LNCaP clone FGC (cell line): ENCODE measurements at regions not wholly inside any gene's neighbourhood (a gene's known extent, or its start where the extent isn't known, plus 50 kb on each side); places are given as distances from the start of the nearest gene placed in this dataset.

Source experiments
- DNase-seq: peaks from one replicate; pipeline ENCODE4 v3.0.0-alpha.2; 2011; ENCODE audit warnings: low read depth
- H3K4me3 ChIP-seq: 2 replicates; pipeline ENCODE4 v1.5.1; 2011; ENCODE audit warnings: mild to moderate bottlenecking, low read depth, low read length, control low read depth
- TF ChIP-seq, protein P1 (sequence below): IDR thresholded peaks from 2 replicates; pipeline ENCODE4 v1.5.1; 2012; ENCODE audit warnings: mild to moderate bottlenecking; ENCODE audit not compliant: control insufficient read depth, insufficient read depth; ENCODE audit errors: extremely low read depth

DNA sequence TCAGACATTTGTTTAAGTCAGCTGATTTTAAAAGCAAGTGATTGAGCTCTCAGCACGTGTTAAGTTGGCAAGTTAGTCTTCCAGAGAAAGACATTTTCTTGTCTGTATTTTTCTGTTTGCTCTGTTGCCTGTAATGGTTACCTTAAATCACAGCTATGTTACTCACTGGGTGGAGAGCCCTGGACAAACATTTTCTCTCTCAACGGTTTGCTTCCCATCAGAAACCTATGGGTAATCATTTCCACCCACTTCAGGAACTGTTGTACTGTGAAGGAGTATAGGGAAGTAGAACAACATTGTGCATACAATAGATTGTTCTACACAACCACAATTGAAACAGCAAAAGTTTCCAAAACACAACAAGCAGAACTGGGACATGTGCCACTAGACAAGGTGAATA, 113.9 kb upstream of the DPT start:
- TF ChIP-seq, protein P1, sequence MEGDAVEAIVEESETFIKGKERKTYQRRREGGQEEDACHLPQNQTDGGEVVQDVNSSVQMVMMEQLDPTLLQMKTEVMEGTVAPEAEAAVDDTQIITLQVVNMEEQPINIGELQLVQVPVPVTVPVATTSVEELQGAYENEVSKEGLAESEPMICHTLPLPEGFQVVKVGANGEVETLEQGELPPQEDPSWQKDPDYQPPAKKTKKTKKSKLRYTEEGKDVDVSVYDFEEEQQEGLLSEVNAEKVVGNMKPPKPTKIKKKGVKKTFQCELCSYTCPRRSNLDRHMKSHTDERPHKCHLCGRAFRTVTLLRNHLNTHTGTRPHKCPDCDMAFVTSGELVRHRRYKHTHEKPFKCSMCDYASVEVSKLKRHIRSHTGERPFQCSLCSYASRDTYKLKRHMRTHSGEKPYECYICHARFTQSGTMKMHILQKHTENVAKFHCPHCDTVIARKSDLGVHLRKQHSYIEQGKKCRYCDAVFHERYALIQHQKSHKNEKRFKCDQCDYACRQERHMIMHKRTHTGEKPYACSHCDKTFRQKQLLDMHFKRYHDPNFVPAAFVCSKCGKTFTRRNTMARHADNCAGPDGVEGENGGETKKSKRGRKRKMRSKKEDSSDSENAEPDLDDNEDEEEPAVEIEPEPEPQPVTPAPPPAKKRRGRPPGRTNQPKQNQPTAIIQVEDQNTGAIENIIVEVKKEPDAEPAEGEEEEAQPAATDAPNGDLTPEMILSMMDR, result no peak
- no peak overlapping the region for H3K4me3 ChIP-seq
- DNase-seq, result no peak

DNA sequence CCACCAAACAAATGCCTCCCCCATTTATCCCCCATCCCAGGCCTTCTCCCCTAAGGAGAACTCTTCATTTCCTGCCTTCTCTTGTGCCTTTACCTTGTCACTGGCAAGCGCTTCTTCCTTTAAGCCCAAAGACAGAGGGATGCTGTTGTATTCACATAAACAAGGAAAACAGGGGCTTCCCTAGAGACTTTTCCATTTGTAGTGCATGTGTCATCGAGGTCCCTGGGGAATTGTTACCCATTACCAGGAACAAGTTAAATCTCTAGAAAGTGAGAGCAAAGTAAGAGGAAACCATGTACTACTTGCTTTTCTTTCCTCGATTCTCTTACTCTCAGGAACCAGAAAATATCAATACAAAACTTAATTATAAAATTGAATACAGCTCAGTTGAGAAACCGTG, 114.4 kb upstream of the DPT start:
- DNase-seq, result no peak
- H3K4me3 ChIP-seq, result no peak overlapping the region
- TF ChIP-seq, protein P1, result no peak

DNA sequence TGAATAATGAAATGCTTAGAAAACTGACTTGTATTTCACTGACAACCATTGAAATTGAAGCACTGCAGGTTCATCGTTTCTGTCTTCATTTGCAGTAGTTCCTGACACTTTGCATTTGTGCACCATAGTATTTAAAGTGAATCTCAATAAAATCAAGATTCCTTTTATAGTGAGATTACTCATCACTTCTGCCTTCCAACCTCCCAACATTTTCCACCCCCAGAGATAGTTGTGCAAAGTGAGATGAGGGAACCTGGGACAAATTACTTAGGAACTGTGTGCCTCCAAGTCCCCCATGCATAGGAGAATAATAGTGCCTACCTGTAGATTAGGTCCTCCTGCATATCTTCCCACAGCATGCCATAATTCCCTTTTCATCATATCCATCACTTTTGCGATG, 114.9 kb upstream of the DPT start:
- no peak overlapping the region for H3K4me3 ChIP-seq
- TF ChIP-seq, protein P1, result no peak
- DNase-seq, result no peak

DNA sequence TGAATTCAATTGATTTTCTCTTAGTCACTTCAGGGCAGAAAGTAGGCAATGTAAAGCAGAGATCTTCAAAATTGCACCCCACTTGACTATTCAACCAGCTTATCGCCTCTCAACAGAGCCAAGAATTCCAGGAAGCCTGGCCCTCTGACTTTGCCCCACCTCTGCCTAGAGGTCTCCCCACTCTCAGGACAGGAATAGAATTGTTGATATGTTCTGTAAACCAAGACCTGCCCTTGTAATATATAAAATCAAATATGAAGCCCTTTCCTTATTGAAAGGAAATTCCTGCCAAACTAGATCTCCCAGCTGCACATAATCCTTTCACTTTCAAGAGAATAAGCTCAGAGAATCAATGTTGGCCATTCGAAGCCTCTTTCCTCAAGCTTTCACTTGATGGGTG, 116.1 kb upstream of the DPT start:
- DNase-seq, result no peak
- H3K4me3 ChIP-seq, result no peak overlapping the region
- TF ChIP-seq, protein P1, result no peak

DNA sequence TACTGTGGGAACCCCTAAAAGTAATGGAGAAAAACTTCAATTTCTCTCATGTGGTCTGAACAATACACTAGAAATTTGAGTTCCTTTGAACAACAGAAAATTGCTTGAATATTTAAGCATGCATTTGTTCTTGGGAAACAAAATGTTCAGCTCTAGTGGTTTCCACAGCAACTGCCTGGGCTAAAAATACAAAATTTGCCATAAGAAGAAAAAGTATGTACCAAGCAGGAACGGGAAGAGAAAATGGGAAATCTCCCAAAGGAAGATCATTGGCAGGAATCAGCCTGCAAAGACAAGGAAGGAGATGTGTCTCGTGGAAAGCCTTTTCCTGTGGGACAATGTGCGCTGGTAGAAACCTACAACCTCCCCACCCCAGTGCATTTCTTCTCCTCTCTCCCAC, 119.0 kb upstream of the DPT start:
- DNase-seq, result no peak
- no peak overlapping the region for H3K4me3 ChIP-seq
- TF ChIP-seq, protein P1, result no peak

DNA sequence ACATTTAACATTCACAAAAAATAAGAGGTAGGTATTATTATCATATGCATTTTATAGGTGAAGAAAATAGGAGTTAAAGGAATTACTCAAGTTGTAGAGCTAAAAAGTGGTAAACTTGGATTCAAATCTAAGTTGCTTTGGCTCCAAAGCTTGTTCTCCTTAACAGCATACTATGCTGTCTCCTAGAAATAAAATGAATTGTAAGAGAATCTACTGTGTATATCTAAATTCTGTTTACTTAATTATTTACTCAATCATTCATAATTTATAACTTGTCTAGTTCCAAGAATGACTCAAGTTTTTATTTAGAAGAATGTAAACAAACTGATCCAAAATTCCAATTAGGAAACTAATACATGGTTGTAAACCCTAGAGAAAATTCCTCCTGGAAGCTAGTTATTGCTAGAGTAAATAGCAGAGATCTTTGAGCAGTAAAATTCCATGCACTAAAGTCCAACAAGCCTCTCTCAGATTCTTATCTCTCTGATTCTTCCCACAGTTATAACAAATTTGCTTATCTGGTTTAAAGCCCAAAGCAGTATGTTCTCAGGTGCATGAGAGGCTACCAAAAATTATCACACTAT, 132.5 kb upstream of the DPT start:
- TF ChIP-seq, protein P1, result no peak
- DNase-seq, result peak; percentile 99

DNA sequence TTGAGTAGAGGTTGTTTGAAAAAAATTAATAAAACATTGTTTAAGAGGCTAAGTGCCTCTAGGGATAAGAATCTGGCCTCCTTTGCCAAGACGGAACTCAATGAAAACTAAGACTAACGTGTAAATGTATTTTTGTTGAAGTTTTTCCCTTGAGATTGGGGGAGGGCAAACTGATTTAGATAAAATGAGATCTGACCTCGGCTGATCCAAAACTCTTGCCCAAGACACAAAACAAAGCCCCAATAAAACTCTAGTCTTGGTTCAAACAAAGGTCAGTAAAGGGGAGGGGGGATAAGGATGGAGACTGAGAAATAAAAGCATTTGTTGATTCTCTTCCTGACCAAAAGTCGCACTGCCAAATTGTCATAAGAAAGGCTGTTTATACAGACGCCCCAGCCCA, 134.8 kb upstream of the DPT start:
- TF ChIP-seq, protein P1, result no peak

More for the DNA sequence above, 132.5 kb upstream of the DPT start:
- H3K4me3 ChIP-seq, result no peak overlapping the region

More for the DNA sequence above, 134.8 kb upstream of the DPT start:
- peak; percentile 99 for DNase-seq
- no peak overlapping the region for H3K4me3 ChIP-seq
